Glomerular visceral epithelial cell (primary cell): ENCODE measurements at regions not wholly inside any gene's neighbourhood (a gene's known extent, or its start where the extent isn't known, plus 50 kb on each side); places are given as distances from the start of the nearest gene placed in this dataset.

Experiments used
- DNase-seq: peaks from one replicate; pipeline ENCODE4 v3.0.0-alpha.2; 2016; ENCODE audit errors: extremely low spot score

DNA sequence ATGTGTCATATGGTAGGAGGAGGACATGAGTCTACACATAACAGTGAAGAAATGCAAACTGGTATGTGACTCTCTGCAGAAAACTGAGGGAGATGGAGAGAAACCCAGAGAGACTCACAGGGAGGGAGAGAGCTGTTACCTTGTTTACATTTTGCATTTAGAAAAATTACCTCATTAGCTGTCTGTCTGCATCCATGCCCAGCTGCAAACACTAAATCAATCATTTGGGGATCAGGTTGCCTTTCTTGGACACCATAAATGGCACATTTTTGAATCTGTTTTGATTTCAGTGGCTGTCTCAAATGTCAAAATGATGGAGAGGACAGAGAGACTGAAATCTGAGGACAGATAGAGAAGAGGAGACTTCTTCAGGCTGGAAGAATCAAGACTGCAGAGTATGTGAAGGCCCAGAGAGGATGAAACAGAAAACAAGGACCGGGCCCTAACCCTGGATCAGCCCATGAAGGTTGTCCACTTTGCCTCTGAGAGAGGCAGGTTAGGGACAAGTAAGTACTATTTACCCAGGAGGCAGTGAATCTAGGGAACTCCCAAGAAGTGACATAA lies 92.2 kb downstream of the UNC5CL start:
- no peak for DNase-seq

DNA sequence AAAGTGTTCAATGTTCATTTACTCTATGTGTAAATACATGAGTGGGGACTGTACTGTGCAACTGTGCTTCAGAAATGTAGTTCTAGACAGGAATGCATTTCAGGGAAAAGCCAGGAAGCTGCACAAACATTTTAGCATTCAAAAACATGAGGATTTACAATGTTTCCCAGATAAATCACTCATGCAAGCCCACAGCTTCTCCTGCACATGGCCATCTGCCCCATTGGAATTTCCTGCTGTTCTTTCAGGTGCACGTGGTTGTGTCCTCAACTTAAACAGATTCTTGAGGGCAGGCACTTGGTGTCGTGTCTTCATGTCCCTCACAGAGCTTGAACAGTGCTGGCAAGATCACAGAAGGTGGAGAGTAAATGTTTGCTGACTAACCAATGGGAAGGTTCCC lies 101.5 kb downstream of the UNC5CL start:
- no peak for DNase-seq

DNA sequence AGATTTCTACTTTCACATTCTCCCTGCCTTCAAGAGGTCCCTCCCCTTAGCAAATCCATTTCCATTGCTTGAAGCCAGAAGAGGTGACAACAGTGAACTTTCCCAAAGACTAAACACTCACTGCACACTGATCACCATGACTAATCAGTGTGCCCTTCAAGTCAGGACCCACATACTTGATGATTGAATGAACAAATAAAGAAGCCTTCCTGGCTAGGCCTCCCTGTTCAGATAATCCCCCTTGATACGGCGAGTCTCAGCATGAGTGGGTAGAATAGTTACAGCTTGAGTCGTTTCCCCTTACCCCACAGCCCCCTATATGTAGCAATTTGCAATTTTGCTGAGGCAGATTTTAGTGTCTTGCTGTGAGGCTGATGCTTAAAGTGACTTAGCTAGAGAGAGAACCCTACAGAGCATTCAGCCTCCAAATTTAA lies 102.2 kb downstream of the UNC5CL start:
- peak; percentile 72 for DNase-seq

DNA sequence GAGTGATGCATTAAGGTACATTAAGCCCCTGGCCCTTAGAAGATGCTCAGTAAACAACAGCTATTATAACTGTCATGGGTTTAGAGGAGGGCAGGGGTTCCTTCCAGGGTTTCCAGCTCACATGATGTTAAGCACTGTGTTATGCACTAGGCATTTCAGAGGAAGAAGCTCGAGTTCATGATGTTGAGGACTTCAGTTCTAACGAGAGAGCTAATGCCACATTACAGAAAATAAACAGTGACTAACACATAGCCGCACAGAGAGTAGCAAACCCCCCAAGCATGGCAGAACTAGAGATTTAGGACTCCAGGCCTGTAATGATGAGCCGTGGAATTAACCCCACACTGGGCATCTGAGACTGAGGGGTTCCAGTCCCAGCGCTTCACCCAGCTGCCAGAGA lies 105.2 kb downstream of the UNC5CL start:
- DNase-seq, result peak; percentile 23

DNA sequence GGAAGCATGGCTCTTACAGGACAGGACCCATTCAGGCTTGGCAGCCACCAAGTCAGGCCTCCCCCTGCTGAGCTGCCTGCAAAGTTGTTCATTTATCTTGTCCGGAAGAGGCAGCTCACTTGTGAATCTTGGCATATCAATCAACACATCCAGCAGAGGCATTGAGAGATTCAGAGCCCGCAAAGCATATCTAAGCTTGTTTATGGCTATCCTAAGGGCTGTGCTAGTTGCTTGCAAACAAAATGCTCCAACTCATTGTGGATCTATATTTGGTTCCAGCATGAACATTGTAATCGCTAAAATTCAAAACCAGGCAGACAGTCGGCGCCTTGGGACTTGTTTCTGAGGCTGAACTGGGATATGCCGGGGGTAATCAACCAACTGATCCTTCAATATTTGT lies 106.1 kb downstream of the UNC5CL start:
- no peak for DNase-seq

DNA sequence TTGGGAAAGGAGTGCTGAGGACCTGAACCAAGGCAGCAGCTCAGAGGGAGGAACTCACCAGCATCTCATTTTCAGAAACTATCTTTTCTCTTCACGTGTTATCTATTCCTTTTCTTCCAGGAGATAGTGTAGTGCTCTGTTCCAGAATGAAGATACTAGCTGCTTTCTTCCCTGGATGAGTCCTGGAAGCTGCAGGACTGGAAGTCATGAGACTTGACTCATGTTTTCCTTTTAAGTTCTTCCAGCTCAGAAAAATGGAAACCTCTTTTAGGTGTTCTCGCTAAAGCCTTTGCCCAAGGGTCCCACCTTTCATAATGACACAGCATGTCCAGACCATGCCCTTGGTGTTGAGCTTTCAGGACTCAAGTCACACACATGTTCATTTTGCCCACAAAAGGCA lies 106.7 kb downstream of the UNC5CL start:
- DNase-seq, result no peak

DNA sequence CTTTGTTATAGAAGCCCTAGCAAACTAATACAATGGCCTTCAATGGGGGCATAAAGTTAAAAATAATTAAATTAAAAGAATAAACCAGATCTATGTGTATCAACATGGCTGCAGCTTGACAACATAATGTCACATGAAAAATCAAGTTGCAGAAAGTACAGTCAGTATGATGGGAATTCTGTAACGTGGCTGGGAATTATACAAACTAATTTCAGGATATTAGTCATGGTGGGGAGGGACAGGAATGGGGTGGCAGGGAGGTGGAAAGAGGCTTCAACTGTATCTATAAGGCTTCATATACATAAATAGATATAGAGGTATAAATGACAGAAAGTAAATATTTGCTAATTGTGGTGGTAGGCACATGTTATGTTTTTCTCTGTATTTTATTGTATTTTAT lies 107.1 kb downstream of the UNC5CL start:
- DNase-seq, result no peak

DNA sequence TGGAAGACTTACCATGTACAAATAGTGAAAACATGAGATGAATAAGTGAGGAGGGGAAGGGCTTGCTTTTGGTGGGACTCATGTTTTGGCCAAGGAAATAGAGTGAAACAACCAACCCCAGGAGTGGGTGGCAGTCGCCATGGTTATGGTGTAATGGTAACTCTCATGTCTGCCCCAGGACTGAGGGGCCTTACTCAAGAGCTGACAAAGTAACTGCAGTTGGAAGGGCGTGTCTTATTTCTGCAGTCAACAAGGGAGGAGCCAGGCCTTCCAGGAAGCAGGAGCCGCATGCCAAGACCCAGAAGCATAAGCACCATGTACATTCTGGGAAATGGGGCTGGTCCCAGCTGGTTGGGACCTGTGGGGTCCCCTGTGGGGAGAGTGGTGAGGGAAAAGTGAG lies 108.5 kb downstream of the UNC5CL start:
- DNase-seq, result no peak

DNA sequence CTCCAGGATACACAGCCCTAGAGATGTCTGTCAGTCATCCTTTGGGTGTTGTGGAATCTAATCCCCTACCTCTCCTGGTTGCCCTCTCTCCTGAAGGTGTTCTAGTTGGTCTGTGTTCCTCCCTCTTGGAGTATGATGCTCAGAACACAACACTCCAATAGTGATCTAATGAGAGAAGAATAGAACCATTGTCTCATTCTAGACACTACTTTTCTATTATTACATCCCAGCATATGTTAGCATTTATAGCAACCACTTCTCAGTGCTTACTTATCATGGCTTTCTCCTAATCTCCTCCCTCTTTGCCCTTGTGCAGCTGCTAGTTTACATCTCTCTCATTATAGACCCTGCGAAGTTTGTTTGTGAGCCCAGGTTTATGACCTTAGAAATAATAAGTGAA lies 109.0 kb downstream of the UNC5CL start:
- DNase-seq, result no peak

DNA sequence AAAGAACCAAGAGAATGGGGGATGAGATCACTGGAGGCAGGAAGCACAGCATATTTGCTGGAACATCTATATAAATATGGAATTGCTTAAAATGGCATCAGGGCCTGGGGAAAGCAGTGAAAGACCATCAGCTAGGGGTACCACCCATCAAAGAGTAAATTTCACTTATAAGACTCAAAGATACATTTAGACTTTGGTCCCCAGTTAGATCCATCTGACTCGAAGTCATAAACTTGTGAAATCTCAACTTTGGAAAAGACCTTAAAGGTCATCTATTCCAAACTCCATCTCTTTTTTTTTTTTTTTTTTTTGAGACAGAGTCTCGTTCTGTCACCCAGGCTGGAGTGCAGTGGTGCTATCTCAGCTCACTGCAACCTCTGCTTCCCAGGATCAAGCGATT lies 109.8 kb downstream of the UNC5CL start:
- DNase-seq, result no peak

DNA sequence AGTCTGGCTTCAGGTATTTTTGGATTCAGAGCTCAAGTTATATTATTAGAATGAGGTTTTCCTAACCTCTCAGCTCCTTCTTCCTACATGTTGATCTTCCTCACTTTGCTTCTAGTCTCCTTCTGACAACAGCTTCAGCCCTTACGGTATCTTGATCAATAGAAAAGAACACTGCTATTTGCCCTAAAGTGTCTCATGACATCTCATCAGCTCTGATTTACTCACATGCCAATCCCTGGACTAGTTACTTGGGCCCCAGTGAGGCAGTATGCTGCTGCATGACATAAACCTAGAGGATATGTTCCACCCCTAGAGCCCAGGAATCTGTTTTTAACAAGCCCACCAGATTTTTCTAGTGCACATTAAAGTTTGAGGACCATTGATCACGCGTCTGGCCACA lies 110.3 kb downstream of the UNC5CL start:
- no peak for DNase-seq

DNA sequence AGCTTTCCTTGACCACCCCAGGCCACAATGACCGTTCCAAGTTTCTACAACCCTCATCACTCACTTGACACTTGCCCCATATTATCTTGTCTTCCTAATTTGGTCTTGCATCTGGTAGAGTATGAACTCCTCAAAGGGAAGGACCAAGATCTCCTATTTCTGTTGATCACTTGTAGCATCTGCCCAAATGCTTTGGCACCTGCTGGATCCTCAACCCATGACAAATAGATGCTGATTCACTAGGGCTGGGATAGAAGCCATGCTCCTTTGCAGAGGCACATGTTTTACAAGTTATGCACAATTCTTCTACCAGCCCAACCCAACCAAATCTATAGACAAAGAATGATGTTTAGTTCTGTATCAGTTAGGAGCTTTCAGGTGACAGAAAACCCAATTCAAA lies 110.7 kb downstream of the UNC5CL start:
- no peak for DNase-seq

DNA sequence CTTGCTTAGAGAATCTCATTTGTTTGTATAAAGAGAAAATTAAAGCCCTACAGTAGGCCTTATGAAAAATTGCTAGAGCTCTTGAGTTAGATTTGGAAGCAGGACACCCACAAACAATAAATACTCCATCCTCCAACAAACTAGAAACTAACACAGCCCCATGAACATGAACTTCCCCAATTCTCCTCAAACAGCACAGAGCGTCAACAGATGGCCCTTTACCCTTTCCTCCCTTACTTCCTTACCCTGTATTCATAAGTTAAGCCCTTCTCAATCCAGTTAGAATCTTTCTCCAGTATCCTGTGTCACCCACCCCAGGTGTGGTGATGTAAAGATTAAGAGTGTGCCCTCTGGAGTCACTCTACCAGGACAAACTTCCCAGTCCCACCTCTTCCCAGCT lies 113.7 kb downstream of the UNC5CL start:
- no peak for DNase-seq

DNA sequence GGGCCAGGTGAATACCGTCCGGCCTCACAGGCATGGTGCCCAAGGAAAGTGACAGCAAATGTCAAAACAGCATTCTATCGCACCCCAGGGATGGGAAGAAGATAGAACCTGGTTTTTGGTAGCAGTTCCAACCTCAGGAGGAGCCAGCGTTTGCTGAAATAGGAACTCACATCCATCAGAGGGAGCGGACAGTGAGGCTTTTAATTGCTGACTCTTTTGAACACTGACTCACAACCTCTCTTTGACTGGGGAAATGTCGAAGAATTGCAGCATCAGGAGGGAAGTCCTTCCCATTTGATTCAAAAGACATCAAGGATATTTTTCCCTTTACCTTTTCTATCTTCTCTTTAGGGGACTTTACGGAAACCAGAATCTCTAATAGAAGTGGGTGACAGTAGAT lies 114.2 kb downstream of the UNC5CL start:
- DNase-seq, result no peak

DNA sequence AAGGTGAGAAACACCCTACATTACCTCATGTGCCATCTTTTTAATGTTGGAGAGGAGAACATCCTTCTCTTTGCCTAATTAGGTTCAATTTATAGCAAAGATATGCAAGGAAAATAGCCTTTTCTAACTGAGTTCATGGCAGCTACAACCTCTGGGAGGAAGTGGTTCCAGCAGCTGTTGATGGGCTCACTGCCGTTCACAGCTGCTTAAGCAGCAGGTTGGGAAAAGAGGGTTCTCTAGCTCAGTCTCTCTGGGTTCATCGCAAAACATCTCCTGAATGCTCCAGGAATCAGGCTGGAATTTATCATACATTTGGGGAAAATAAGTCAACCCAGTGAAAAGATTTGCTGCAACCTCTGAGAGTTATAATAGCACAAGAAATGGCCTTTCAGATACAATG lies 115.1 kb downstream of the UNC5CL start:
- no peak for DNase-seq

DNA sequence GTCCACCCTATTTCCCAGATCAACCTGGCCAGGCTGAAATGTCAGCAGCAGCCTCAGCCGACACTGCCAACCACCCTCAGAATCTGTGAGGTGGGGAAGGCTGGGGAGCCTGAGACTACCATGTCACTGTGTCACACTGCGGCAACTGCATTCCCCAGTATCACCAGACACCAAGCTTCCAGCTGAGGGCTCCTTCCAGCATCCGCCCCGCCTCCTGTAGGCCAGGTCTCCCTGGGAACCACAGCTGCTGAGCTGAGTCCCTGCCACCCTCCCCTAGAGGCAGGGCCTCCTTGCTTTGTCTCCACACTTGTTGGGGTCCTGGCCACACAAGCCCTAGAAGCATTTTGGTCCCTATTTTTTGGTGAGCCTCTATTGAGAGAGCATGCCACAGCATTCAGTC lies 115.7 kb downstream of the UNC5CL start:
- DNase-seq, result no peak

DNA sequence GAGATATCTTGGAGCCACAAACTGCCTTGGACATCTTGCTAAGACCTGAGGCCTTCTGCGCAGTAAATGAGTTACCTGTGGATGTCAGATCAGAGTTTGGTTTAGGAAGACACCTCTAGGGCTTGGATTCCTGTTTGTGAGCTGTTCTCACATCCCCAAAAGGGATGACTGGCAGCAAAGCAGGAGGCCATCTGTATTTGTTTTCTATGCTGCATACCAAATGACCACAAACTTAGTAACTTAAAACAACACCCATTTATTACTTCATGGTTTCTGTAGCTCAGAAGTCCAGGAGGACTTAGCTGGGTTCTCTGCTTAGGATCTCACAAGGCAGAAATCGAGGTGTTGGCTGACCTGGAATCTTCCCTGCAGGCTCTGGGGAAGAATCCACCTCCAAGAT lies 116.7 kb downstream of the UNC5CL start:
- DNase-seq, result no peak

DNA sequence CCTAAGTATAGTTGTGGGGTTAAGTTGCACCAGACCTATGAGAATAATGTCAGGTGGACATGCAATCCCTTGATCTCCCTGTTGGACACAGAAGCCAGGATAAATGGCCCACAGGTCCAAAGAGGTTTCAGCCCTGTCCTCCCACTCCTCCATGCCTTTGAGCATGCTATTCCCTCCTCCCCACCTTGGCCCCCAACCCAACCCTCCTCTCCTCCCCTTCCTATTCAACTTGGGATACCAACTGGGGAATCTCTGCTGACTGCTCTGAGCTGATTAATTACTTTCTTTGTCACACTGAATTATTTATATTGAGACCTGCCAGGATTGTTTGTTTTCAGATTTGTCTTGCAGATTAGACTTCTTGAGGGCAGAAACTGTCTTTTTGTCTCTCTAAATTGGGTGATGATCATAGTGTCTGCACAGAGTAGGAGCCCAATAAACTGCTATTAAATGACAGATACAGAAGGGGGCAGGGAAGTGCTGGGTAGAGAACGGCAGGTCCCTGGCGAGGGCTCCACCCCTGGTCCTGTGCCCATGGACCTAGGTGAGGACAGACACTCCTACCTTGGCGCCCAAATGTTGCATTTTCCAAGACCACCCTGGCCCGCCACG lies 120.9 kb downstream of the UNC5CL start:
- no peak for DNase-seq

DNA sequence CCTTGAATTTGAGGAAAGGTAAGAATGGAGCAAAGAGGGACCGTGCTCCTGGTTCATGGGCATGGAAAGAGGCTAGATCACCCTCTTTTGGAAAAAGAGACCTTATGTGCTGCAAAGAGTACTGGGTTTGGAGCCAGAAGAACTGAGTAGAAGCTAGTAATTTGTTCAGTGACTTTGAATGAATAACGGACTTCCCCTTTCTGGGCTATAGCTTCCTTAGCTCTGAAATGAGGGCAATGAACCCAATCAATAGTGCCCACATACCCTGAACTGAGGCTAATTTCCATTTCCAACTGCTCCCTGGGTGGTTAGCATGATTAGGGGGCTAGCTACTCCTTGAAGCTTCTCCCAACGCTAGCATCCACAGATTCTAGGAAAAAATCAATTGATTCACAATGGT lies 121.4 kb downstream of the UNC5CL start:
- DNase-seq, result no peak

DNA sequence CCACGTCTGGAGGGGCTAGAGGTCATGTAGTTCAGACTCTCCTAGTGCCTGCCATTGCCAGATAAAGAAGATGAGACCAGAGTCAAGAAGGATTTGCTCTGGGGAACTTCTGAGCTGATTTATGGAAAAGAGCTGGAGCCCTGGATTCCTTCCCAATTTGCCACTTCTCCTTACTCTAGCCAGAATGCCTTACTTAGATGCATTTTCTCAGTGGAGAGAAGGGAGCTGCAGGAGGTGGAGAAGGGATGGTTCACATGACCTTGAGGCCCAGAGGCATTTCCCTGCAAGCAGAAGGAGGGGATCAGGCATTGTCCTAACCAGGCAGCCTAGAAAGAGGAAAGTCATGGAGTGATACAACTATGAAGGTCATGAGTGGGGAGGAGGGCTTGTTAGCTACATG lies 122.2 kb downstream of the UNC5CL start:
- no peak for DNase-seq

DNA sequence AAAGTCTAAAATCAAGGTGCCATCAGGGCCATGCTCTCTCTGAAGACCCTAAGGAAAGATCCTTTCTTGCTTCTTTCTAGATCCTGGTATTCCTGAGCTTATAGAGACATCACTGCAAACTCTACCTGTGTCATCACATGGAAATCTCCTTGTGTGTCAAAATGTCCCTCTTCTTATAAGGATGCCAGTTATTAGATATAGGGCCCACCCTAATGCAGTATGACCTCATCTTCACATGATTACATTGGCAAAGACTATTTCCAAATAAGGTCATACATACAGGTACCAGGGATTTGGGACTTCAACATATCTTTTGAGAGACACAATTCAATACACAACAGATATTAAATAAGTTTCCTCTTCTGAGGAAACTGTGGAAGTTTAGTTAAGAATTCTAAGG lies 123.9 kb downstream of the UNC5CL start:
- DNase-seq, result no peak

DNA sequence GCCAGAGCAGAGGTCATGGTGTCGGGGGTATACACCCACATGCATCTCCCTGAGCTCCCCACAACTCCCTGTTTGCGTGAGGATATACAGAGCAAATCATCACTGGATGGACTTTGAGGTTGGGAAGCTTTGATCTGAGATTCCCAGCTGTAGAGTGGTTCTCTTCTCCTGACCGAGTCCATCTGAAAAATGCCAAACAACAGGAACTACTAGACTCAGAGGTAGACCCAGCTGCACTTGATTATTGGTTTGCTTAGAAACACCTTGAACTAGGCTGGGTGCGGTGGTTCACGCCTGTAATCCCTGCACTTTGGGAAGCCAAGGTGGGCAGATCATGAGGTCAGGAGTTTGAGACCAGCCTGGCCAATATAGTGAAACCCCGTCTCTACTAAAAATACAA lies 125.0 kb downstream of the UNC5CL start:
- DNase-seq, result no peak

DNA sequence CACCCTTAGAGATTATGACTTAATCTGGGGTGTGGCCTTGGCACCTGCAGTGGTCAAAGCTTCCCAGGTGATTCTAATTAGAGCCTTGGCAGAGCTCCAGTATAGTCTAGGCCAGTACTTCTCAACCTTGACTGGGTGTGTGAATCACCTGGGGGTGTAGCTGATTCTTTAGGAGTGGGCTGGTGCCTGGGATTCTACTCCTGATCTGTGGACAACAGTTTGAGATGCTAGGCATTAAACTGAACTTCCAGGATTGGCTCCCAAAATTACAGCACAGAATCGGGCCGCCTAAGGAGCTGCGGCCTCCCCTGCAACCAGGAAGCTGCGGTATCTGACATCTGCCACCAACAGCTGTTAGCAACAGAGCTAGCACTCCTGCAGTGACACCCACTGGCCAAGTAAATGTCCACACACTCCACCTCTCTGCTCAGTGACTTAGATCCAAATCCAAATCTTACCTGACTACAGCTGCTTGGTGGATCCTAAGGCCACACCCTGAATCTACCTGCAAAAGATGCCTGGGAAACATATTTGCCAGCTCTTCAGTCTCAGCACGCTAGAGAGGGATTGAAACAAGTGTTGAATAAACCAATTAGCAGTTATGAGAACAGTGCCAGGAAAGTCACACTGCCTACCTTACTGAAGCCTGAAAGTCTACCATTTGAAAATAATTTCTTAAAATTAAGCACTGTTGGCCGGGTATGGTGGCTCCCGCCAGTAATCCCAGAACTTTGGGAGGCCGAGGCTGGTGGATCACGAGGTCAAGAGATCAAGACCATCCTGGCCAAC lies 126.7 kb downstream of the UNC5CL start:
- DNase-seq, result peak; percentile 11
